HG02798 (cell line): ENCODE measurements at regions not wholly inside any gene's neighbourhood (a gene's known extent, or its start where the extent isn't known, plus 50 kb on each side); places are given as distances from the start of the nearest gene placed in this dataset.

Source experiments
- ATAC-seq: cut with Tn5 transposase; IDR thresholded peaks from one replicate; pipeline ENCODE4 v1.9.1; 2021; ENCODE audit warnings: mild to moderate bottlenecking; ENCODE audit not compliant: unreplicated experiment, poor library complexity

DNA sequence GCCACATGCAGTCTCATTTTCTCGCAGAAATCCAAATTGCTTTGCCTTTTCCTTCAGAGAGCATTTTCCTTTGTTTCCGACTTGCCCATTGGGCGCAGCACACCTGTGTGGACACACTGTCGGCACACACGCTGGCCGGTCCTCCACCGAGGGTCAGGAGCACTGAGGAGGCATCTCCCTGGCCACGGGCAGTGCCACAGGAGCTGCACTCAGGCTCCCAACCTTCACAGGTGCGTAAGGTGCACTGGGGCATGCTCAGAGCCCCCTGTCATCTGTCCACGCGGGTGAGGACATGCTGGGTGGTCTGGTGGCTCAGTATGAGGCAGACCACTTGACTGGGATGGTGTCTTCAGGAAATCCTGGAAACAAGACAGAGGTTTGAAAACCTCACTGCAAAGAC lies 779.1 kb downstream of the BRD1 start:
- ATAC-seq, result no peak

DNA sequence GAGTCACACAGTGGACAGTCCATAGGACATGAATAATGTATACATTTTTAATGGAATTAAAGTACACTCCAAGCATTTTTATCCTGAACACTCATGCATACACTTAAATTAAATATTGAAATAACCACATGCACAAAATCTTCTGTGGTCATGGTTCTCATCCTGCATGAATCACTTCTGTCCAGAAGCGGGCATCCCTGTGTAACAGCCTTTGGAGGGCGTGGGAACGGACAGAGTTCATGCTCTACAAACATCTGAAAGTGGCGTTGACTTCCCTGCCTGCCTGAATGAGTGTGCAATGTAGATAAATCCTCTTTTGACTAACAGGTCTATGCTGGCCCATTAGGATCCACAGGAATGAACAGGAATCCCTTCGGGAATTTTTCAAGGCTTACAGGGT lies 780.2 kb downstream of the BRD1 start:
- ATAC-seq, result no peak

DNA sequence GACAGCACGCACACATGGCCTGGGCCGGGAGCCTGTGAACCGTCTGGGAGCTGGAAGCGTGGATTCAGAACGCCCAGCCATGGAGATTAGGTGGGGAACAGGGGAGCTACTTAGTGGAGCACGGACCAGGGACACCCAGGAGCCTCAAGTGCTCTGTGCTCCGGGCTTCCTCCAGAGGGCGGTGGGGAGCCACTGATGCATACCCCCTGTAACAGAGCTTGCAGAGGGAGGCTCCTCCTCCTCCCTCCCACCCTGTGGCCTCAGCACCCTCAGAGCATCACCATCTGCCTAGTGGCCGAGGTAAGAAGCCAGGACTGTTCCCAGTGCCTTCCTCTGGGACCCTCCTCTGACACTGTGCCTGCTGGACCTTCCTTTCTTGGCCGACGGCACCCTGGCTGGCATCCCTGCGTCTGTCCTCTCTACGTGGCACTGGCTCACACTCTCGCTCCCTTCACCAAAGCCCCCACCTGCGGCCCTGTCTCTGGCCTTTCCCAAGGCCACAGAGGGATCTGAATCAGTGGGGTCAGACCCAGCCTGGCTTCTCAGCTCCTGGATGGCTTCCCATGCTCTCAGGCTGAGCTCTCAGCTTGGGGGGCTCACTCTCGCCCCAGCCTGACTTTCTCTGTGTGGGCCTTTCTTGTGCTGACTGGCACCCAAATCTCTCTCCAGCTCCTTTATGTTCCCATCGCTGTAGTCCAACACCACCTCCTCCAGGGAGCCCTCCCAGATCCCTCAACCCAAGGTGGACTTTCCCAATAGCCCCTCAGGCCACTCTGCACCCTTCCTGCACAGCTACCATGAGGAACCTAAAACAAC lies 780.9 kb downstream of the BRD1 start:
- no peak for ATAC-seq

DNA sequence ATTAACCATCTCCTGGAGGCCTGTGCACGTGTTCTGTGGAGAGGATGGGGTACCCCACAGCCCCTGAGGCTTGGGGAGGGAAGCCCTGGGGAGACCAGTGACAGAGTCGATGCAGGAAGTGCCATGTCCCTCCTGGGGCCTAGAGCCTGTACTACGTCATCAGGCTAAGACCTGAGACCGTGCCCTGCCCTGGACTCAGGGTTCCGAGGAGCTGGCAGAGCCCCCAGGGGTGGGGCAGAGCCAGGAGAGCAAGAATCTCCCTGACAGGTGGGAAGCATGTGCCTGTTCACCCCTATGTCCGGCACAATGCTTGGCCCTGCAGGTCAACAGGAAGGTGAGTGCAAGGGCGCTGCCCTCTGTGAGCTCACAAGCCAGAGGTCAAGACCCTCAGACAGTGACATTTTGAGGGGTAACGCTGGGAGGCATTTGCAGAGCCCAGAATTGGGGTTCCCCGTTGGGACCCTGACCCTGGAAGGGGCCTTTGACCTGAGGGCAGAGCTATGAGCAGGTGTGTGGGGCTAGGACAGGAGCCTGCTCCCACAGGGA lies 781.6 kb downstream of the BRD1 start:
- no peak for ATAC-seq

DNA sequence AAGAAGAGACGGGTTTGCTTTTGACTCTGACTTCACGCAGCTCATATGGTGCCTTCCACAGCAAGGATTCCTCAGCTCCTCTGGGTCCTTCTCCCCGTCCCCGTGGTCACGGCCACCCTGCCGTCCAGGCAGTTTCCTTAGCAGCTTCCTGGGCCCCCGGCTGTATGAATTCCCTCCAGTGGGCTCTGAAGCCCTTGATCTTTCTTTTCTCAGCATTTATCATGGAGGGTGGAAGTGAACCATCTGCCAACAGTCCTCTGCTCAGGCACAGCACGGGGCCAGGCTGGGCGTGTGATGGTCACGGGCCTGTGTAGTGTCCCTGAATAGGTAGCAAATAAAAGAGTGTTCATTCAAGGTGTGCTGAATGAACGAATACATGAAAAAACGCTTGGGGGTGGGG lies 782.4 kb downstream of the BRD1 start:
- no peak for ATAC-seq

DNA sequence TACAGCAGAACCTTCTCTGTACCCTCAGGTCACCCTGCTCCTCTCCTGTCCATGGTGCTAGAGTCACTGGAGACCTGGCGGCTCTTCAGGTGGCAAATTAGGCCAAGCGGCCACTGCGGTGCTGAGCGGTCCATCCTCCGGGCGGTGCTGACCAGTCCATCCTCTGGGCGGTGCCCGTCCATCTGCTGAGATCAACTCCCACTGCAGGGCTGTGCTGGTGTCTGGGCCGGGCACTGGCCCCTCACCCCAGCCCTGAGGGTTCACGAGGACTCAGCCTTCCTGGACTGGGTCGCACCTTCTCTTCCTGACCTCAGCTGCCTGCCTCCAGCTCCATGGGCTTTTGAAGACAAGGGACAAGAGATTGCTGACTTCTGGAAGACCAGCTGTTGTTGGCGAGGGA lies 782.9 kb downstream of the BRD1 start:
- no peak for ATAC-seq

DNA sequence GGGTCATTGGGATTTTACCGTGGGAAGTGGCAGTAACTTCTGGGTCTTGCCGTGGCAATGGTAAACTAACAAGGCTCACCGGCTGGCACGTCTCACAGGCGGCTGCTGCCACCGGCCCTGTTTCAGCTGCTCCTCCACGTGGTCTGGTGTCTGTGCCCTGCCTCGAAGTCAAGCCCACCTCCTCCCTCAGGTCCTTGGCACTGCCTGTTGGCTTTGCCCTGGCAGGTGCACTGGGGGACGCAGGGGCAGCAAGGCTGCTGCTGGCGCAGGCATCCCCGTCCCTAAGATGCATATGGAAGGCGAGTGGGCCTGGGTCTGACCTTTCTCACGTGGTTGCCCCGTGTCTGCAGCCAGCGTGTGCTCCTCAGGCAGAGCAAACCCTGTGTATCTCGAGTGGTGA lies 783.6 kb downstream of the BRD1 start:
- no peak for ATAC-seq

DNA sequence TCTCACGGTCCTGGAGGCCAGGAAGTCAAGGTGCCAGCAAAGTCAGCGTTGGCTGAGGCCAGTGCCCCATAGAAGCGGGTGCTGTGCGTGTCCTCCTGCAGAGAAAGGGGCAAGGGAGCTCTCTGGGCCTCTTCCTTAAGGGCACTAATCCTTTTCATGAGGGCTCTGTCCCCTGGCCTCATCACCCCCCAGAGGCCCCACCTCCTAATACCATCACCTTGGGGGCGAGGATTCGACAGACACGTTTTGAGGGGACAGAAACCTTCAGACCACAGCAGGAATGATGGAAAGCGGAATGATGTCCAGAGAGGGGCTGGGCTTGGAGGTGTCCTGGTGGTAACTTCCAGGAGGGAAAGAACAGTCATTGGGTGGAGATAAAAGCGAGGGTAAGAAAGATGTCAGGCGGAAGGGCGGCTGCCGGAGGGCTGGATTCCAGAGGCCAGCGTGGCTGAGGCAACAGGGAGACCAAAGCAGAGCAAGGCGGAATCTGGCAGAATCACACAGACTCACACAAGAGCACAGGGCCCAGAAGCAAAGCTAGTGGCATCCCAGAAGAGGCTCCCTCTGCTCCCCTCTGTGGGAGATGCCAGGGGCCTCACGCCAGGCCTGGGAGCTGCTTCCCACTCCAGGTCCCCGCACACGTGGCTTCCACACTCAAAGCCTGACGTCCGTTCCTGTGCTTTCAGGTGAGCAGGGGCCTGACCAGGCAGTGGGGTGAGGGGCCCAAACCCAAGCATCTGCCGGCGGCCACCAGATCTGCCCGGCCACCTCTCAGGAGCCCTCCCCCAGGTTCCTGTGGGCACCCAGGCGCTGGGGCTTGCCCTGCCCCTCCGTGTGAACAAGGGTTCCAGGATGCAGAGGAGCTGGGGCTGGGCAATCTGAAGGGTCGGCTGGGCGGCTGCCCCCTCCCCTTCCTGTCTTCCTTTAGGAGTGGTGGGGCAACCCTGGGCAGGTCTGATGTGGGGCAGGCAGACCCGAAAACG lies 784.5 kb downstream of the BRD1 start:
- no peak for ATAC-seq

DNA sequence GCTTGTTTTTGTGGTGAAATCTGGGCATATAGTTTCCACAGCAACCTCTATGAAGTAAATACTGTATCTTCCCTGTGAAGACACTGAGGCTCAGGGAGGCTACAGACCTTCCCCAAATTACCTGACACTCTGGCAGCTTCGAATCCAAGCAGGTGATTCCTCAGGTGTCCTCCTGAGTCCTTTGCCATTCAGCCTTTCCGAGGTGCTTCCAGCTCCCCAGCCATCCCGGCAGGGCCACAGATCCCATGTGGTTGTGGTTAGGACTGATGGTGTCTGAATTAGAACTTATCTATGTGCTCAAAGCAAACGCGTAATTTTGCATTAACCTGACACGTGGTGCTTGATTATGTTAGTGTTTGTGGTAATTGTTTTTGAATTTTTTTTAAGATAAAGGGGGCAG lies 785.6 kb downstream of the BRD1 start:
- no peak for ATAC-seq

DNA sequence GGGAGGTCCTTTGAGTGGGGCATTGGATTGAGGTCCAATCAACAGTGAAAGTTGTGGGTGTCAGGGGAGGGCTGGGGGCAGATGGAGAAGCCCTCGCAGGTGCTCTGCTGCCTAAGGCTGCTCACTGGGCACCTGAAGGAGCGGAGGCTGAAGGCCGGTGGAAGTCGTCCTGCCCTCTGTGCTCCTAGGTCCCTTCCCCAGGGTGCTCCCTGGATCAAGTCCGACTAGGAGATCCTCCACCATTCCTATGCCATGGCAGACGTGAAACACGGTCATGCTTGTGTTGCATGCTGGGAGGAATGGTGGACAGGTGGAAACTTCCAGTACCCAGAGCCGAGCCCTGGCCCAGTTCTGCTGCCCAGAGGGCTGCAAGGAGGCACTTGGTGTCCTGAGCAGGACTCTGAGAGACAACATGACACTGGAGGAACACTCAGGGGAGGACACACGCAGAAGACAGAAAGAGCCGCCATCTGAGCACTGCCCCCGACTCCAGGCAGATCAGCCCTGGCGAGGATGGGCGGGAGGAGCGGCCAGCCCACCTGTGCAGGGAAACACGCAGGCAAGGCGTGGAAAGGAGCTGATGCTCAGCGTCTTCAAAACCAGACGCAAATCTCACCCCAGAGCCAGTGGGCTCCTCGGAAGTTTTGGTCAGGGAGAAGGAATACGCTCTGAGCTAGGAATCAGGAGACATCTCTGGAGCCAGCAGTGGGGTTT lies 786.8 kb downstream of the BRD1 start:
- no peak for ATAC-seq

DNA sequence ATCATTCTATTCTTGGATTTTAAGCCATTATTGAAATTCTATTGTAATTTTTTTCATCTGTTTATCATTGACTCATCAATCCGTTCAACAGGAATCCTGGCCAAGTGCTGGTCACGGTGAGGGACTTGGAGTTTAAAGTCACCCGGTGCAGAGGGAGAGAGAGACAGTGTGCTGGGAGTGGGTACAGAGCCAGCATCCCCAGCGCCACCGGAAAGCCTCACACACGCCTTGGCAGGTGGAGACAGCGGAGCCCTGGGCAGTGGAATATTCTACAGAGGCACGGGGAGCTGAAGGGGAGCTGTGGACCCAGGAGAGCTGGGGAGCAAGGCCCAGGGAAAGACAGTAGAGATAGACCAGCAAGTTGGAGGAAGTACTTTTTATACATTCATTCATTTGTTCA lies 787.6 kb downstream of the BRD1 start:
- no peak for ATAC-seq

DNA sequence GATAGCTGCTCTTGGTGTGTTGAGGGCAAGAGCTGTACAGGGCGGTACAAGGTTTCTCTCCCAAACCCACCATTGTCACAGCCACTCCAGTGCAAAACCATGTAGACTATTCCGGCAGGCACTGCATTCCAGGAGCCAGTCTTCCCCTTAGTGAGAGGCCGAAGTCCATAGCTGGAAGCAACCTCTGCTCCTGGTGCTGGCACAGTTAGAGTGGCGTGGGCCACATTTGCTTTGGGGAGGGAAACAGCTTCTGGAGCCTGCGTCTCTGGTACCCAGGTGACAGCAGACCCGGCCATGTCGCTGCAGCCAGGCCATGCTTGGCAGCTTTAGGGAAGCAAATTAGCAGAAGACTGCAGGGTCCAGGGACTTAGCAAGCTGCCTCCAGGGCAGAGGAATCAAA lies 788.0 kb downstream of the BRD1 start:
- ATAC-seq, result no peak

DNA sequence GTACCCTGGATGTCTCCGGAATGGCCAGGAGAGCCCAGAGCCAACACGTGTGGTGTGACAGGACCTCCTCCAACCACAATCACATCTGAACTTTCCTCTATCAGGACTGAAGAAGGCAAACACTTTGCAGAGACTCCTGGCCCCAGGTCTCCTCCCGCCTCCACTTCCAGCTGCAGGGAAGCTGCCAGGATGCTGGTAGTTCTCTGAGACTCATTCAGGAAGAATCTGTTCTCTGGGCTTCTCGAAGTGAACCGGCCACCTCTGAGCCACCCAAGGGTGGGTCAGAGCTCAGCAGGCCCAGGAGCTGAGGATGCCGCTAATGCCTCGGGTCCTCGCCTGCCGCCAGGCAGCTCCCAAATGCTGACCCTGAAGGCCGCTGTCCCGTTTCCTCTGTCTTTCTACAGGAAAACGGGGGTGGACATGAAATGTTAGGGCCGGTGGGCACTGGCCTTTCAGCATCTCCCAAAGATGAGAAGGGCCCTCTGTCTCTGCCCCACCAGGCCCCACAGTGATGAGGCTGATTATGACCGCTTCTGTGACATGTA lies 789.9 kb downstream of the BRD1 start:
- no peak for ATAC-seq

DNA sequence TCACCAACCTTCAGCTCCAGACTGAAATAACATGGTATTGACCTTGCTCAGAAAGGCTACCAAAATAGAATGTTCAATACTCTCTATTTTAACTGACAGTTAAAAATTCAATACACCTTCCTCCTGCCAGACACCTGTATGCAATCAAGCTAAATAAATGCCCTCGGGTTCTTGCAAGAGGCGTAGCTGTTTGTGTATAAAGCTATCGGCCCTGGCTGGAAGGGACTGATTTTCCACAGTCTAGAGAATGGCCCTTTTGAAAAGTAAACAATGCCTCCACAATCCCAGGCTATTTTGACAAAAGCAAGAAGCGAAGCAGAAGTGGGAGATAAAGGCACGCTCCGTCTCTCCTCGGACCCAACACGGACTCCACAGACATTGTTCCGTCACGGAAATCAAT lies 791.2 kb downstream of the BRD1 start:
- no peak for ATAC-seq

DNA sequence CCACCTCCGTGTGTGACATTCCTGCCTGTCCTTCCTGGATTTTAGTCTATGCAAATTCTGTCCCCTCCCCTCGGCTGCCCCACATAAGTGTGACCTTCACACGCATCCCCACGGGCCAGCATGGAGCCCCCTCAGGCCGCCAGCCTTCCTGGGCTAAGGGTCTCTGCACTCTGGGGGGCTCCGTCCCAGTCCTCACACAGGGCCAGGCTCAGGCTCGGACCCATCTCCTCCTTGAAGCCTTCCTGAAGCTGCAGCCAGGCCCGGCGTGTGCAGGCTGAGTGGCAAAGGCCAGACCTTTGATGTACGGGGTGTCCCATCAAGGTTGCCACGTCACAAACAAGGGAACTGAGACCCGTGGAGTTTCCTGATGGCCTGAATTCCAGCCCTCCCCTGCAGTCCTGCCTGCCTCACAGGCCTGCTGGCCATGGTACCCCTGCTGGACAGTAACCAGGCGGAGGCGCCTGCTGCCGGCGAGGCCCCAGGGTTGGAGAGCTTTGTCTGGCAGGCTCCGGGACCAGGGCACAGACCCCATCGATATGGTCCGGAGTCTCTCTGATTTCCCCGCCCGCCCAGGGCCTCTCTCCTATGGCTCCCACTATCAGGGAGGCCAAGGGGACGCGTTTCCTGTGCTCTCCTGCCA lies 791.7 kb downstream of the BRD1 start:
- no peak for ATAC-seq

DNA sequence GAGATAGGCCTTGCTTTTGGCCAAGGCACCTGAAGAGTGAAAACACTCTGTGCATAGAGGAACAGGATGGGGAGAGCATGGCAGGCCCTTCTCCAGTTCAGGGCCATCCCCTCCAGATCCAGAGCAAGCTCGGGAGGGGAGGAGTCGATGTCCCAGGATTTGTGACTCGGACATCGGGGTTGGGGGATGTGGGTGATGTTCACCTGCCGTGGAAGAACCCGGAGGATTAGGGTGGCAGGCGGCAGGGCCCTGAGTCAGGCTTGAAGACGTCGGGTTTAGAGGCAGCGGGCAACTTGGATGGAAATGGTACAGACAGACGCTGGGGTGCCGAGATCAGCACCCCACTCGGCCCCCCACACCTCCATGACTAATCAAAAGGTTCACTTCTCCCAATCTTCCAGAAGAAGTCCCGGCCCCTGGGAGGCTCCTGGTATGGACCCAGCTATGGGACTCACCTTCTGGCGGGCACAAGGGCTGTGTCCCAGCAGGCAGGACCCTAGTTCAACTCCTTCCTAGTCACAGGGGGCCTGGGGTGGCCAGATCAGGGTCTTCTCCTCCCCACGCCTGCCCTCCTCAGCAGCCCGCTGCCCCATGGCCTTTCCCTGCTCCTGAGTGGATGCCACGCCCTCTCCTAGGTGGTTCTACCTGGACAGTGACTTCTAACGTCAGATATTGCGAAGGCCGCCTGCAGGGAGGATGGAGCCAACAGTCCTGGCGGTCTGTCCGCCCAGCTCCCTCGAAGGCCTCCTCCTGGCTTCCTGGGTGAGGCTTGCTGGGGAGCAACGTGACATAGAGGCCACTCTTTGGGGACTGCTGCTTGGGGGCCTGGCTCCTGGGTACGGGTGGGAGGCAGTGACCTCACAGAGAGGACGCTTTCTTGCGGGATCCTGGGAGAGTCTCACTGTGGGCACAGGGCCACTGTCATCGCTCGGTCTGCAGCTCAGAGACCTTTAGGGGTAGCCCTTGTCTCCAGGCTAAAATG lies 792.5 kb downstream of the BRD1 start:
- no peak for ATAC-seq

DNA sequence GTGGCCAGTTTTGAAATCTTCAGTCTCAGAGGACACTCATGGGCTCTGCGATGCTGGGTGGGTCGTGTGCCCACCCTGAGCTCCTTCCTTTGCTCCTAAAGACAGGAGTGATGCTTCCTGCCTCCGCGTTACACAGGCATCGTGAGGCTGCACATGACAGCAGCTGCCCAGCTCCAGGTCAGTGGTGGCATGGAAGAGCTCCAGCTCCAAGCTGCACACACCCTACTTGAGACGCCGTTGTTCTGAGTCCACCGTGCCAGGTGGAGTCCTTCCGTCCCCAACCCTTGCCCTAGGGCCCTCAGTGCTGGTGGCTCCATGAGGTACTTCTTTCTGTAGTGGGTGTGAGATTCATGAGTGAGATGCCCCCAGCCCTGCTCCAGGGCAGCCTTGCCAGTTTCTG lies 794.1 kb downstream of the BRD1 start:
- no peak for ATAC-seq

DNA sequence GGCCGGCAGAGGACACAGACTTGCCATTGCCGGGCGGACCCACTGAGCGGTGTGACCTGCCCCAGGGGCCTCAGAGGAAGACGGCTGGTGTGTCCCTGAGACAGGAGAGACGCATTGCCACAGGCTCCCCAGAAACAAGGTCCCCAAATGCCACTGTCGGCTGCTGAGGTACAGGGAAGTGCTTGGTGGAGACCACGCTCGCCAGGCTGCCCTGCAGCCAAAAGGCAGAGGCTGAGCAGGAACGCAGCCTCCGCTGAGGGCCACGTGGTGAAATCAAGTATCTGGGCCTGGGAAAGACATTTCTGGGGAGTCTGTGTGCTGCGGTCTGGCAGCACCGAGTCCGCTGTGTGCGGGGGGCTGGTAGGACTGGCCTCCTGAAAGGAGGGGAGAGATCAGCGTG lies 794.9 kb downstream of the BRD1 start:
- ATAC-seq, result no peak
